ENCODE measurements at regions not wholly inside any gene's neighbourhood (a gene's known extent, or its start where the extent isn't known, plus 50 kb on each side); places are given as distances from the start of the nearest gene placed in this dataset.

DNA sequence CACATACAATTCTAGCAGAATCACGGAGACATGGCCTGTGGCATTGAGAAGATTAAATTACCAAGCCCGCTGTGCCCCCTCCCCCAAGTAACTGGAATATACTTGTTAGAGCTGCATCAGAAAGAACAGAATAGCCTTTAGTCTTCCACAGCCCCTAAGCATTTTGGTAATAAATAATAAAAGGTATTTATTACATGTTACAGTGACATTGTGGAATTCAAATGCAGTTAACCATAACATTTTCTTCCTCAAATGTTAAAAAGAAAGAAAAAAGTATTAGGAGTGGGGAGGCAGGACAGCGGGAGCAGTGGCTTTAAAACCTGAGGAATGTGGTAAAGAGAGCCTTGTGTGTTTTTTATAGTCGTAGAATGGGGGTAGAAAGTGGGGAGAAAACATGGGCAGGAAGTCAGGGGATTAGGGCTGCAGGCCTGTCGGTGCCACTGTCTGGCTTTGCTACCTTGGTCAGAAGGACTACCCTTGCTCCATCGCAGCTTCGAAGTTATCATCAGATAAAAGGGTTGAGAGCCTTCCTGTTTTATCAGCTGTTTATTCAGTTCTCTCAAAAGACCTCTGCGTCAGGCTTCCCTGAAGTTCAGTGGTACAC lies 255.9 kb downstream of the MSRB3 start:
- Histone ChIP-seq H3K9me3 (ENCODE audit: control insufficient read depth, insufficient read depth, low read length) (peaks cover 5% of the 10 kb centered on the region; the same call in 1 of the 2 replicates), H3K9ac (ENCODE audit: low read depth, low read length) (no peak overlapping the region), H3K4me1 (ENCODE audit: insufficient read depth, low read length) (peaks cover 20% of the 10 kb centered on the region), H3K36me3 (ENCODE audit: insufficient read depth, low read length) (no peaks in the 10 kb centered on the region)

DNA sequence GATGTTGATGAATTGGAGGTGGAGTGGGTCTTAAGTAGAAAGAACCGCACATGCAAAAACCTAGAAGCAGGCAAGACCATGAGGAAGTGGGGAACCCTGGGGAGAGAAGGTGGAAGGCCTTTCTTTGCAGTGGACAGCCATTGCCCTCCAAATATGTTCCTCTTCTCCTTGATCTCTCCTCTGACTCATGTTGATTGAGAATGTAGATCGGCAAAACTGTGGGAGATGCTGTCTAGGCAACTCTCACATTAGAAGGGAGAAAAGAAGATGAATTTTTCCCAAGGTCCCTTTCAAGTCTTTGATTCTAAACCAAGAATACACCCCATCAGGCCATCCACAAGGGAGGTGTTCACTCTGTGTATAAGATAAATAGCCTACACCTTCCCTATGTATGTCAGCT lies 257.5 kb downstream of the MSRB3 start:
- Histone ChIP-seq H3K9ac (ENCODE audit: low read depth, low read length) (no peak overlapping the region), H3K9me3 (ENCODE audit: control insufficient read depth, insufficient read depth, low read length) (peaks cover 13% of the 10 kb centered on the region; the same call in 1 of the 2 replicates), H3K36me3 (ENCODE audit: insufficient read depth, low read length) (no peaks in the 10 kb centered on the region), H3K4me1 (ENCODE audit: insufficient read depth, low read length) (peaks cover 20% of the 10 kb centered on the region)

DNA sequence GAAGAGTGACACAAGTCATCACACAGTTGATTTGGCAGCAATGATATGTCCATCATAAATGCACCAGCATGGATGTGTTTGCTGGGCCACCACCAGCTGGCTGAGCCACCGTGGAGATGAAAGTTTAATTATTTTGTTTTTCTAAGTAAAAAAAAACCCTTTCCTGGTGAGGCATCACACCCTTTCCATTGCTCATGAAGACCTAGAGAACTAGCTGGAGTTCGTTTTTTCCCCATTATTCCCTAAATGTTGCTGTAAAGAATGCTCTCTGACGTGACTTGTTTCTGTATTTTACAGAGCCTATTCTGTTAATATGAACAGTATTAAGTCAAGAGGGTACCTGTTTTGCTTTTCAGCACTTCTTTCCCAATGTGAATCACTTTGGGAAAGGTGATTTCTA lies 257.9 kb downstream of the MSRB3 start:
- no peak overlapping the region for H3K9ac ChIP-seq (ENCODE audit: low read depth, low read length)
- H3K9me3 ChIP-seq (ENCODE audit: control insufficient read depth, insufficient read depth, low read length): peaks cover 14% of the 10 kb centered on the region; the same call in 1 of the 2 replicates
- H3K4me1 ChIP-seq (ENCODE audit: insufficient read depth, low read length): peaks cover 20% of the 10 kb centered on the region
- no peaks in the 10 kb centered on the region for H3K36me3 ChIP-seq (ENCODE audit: insufficient read depth, low read length)

DNA sequence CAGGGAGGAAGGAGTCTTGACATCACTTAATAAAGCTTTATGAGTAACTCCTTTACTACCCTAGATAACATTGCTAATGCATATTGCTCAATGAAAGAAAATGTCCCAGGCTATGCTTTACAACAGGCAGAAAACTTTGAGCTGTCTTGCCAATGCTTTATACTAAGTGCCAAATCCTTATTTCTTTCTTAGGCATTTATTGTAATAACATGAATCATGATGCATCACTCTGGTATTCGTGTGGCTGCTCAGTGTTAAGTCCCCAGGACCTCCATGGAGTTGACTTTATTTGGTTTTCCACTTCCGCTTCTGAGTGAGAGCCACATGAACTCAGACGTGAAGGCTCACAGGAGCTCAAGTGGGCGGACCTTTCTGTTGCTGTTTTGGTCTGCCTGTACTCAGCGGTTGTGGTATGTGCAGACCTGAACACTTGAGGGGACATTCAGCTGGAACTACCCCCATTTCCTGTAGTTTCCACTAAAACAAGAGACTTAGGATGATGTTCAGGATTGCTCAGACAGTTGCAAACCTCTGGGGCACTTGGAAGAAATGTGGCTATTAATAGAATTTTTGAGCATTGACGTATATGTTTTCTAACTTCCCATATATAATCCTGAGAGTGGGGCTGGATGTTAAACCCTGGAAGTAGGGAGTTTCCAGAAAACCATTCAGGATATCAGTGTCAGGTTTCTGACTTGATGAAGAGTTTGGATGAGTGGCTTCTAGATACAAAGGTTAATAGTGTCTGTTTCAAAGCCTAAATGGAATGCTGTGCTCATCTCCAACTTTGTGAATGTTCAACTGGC lies 258.6 kb downstream of the MSRB3 start:
- peaks cover 19% of the 10 kb centered on the region for H3K4me1 ChIP-seq (ENCODE audit: insufficient read depth, low read length)
- H3K9ac ChIP-seq (ENCODE audit: low read depth, low read length): no peak overlapping the region
- H3K36me3 ChIP-seq (ENCODE audit: insufficient read depth, low read length): no peaks in the 10 kb centered on the region
- H3K9me3 ChIP-seq (ENCODE audit: control insufficient read depth, insufficient read depth, low read length): peaks cover 14% of the 10 kb centered on the region; the same call in 1 of the 2 replicates

DNA sequence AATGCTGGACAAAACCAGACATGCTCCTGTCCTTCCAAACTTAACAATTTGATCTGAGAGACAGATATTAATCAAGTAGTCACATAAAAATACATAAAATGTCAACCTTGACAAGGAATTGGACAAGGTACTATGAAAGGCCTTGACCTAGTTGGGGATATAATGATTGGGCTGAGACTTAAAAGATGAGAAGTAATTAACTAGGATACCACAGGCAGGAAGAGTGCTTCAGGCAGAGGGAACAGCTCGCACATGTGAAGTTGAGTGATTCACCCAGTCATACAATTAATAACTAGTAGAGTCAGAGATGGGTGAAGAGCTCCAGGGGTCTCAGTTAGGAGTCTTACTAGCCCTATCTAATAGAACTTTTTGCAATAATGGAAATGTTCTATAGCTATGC lies 259.5 kb downstream of the MSRB3 start:
- H3K36me3 ChIP-seq (ENCODE audit: insufficient read depth, low read length): no peaks in the 10 kb centered on the region
- peaks cover 14% of the 10 kb centered on the region; the same call in 1 of the 2 replicates for H3K9me3 ChIP-seq (ENCODE audit: control insufficient read depth, insufficient read depth, low read length)
- H3K9ac ChIP-seq (ENCODE audit: low read depth, low read length): no peak overlapping the region
- H3K4me1 ChIP-seq (ENCODE audit: insufficient read depth, low read length): peaks cover 11% of the 10 kb centered on the region

DNA sequence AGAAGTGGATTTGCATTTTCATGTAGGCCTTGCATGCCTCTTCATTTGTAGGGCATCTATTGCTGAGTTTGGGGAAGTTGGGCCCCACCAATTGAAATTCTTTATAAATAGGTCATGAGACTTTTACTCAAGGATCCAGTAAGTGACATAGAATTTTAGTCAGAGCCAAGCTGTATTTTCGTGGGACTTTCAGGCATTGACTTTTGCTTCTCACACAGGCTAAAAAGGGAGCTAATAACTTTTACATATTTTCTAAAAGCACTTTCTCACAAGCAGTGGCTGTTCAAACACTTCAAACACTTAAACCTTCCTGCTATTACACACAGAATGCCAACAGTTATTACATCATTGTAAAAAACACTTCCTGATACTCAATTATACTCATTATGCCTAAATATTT lies 260.5 kb downstream of the MSRB3 start:
- peaks cover 14% of the 10 kb centered on the region; the same call in 1 of the 2 replicates for H3K9me3 ChIP-seq (ENCODE audit: control insufficient read depth, insufficient read depth, low read length)
- 0 out of 2 replicates have a peak, but pooled peaks cover under 1% of the 10 kb centered on the region for H3K4me1 ChIP-seq (ENCODE audit: insufficient read depth, low read length)
- no peak overlapping the region for H3K9ac ChIP-seq (ENCODE audit: low read depth, low read length)
- no peaks in the 10 kb centered on the region for H3K36me3 ChIP-seq (ENCODE audit: insufficient read depth, low read length)

DNA sequence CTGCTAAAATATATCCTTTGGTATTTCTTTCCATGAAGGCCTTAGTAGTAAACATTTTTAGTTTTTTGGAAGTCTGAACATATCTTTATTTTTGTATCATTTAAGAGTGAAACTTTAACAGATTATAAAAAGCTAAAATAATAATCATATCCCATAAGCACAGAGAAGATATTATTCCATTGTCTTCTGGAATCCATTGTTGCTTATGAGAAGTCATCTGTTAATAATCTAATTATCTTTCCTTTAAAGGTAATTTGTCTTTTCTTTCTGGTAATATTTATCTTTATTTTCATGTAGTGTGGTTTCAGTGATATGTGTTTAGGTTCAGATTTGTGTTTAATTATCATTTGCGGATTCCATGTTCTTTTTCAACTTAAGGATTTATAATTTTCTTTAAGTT lies 261.7 kb downstream of the MSRB3 start:
- H3K4me1 ChIP-seq (ENCODE audit: insufficient read depth, low read length): no peaks in the 10 kb centered on the region
- no peak overlapping the region for H3K9ac ChIP-seq (ENCODE audit: low read depth, low read length)
- H3K9me3 ChIP-seq (ENCODE audit: control insufficient read depth, insufficient read depth, low read length): peaks cover 14% of the 10 kb centered on the region; the same call in 1 of the 2 replicates
- no peaks in the 10 kb centered on the region for H3K36me3 ChIP-seq (ENCODE audit: insufficient read depth, low read length)

DNA sequence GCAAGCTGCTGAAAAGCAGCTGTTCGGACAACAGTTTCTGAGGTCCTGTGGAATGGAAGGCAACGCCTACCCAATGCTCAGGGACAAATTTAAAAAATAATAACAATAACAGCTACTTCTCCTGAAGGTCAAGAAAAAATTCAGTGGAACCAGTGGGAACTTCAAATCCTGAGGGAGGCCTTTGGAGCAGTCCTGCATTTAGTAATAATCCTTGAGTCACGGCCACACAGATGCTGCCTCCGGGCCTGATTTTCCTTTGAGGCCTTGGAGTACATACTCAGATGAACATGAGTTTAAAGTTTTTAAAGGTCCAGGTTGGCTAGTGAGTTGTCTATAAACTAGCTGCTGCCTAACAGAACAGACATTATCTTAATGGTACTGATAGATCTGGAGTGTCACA lies 268.0 kb downstream of the MSRB3 start:
- H3K36me3 ChIP-seq (ENCODE audit: insufficient read depth, low read length): no peaks in the 10 kb centered on the region
- H3K9me3 ChIP-seq (ENCODE audit: control insufficient read depth, insufficient read depth, low read length): no peaks in the 10 kb centered on the region
- H3K4me1 ChIP-seq (ENCODE audit: insufficient read depth, low read length): no peaks in the 10 kb centered on the region
- H3K9ac ChIP-seq (ENCODE audit: low read depth, low read length): no peak overlapping the region

DNA sequence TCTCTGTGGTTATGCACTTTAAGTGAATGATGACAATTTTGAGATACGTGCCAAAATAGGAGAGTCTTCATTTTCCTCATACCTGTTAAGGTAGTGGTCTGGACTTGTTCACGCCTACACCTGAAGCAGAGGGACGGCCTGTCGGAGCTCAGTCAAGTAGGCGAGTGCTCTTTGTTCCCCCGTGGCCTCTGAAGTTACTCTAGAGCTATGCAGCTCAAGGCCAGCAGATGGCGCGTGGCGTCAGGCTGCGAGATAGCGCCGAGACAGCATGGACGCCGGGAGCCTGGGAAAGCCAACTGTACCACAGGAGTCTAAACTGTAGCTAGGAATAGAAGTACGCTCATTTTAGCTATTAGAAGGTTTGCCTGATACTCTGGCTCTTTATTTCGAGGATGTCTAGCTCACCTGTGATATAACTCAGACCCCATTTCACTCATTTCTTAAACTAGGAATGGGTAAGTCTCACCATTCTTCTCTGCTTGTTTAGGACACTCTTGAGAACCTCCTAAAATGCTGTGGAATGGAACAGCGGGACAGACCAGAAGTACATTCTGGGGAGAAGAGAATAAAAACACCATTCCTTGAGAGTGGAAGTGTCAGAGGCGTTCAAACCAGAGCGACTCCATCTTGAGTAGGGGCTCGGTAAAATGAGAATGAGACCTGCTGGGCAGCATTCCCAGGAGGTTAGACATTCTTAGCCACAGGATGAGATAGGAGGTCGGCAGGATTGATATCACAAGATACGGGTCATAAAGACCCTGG lies 267.4 kb upstream of the HMGA2 start:
- Histone ChIP-seq H3K36me3 (ENCODE audit: insufficient read depth, low read length) (no peaks in the 10 kb centered on the region), H3K9ac (ENCODE audit: low read depth, low read length) (no peak overlapping the region), H3K4me1 (ENCODE audit: insufficient read depth, low read length) (no peaks in the 10 kb centered on the region), H3K9me3 (ENCODE audit: control insufficient read depth, insufficient read depth, low read length) (no peaks in the 10 kb centered on the region)

DNA sequence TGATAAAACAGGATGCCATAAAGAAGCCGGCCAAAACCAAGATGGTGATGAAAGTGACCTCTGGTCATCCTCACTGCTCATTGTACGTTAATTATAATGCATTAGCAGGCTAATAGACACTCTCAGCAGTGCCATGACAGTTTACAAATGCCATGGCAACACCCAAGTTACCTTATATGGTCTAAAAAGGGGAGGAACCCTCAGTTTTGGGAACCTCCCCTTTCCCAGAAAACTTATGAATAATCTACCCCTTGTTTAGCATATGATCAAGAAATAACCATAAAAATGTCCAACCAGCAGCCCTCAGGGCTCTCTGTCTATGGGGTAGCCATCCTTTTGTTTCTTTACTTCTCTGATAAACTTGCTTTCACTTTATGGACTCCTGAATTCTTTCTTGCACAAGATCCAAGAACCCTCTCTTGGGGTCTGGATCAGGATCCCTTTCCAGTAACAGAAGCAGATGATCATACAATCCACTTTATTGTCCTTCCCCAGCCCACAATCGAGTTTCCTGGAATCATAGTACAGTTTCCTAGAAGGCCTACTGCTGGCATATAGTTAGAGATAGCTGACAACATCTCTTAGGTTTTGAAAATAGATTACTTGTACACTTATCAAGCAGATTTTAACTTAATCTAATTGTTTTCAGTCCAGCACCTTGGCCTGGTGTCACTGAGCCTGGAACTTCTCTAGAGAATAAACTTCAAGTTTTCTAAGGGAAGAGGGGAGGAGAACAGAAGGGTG lies 266.7 kb upstream of the HMGA2 start:
- Histone ChIP-seq H3K9ac (ENCODE audit: low read depth, low read length) (no peak overlapping the region), H3K4me1 (ENCODE audit: insufficient read depth, low read length) (no peaks in the 10 kb centered on the region), H3K9me3 (ENCODE audit: control insufficient read depth, insufficient read depth, low read length) (no peaks in the 10 kb centered on the region), H3K36me3 (ENCODE audit: insufficient read depth, low read length) (no peaks in the 10 kb centered on the region)

DNA sequence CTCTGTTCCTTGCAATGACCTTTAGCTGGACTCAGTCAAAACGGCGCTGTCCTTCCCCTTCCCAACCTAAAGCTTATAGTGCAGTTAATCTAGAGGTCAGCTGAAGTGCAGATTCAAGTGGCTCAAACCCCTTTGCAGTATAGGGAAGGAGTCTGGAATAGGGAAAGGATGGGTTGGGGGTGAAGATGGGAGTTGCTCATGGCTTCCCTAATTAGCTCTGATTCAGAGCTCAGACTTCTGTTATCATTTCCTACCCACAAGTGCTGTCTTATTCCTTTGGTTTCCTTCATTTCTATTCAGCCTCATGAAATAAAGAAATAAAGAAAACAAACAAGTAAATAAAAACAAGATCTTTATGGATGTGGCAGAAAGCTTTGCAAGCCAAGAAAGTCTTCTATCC lies 264.0 kb upstream of the HMGA2 start:
- H3K9ac ChIP-seq (ENCODE audit: low read depth, low read length): no peak overlapping the region
- peaks cover 4% of the 10 kb centered on the region; the same call in 1 of the 2 replicates for H3K4me1 ChIP-seq (ENCODE audit: insufficient read depth, low read length)
- H3K36me3 ChIP-seq (ENCODE audit: insufficient read depth, low read length): no peaks in the 10 kb centered on the region
- H3K9me3 ChIP-seq (ENCODE audit: control insufficient read depth, insufficient read depth, low read length): no peaks in the 10 kb centered on the region

DNA sequence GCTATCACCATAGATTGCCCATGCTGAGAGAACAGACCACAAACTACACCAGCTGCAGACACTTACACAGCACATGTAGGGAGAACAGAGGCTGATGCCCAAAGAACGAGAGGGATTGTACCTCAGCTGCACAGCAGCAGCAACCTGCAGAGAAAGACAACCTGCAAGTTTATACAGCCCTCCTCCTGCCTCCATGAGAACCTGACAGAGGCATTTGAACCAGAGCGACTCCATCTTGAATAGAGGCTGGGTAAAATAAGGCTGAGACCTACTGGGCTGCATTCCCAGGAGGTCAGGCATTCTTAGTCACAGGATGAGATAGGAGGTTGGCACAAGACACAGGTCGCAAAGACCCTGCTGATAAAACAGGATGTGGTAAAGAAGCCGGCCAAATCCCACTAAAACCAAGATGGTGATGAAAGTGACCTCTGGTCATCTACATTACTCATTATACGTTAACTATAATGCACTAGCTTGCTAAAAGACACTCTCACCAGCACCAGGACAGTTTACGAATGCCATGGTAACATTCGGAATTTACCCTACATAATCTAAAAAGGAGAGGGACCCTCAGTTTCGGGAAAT lies 262.4 kb upstream of the HMGA2 start:
- Histone ChIP-seq H3K9ac (ENCODE audit: low read depth, low read length) (no peak overlapping the region), H3K4me1 (ENCODE audit: insufficient read depth, low read length) (peaks cover 15% of the 10 kb centered on the region), H3K36me3 (ENCODE audit: insufficient read depth, low read length) (no peaks in the 10 kb centered on the region), H3K9me3 (ENCODE audit: control insufficient read depth, insufficient read depth, low read length) (no peaks in the 10 kb centered on the region)

DNA sequence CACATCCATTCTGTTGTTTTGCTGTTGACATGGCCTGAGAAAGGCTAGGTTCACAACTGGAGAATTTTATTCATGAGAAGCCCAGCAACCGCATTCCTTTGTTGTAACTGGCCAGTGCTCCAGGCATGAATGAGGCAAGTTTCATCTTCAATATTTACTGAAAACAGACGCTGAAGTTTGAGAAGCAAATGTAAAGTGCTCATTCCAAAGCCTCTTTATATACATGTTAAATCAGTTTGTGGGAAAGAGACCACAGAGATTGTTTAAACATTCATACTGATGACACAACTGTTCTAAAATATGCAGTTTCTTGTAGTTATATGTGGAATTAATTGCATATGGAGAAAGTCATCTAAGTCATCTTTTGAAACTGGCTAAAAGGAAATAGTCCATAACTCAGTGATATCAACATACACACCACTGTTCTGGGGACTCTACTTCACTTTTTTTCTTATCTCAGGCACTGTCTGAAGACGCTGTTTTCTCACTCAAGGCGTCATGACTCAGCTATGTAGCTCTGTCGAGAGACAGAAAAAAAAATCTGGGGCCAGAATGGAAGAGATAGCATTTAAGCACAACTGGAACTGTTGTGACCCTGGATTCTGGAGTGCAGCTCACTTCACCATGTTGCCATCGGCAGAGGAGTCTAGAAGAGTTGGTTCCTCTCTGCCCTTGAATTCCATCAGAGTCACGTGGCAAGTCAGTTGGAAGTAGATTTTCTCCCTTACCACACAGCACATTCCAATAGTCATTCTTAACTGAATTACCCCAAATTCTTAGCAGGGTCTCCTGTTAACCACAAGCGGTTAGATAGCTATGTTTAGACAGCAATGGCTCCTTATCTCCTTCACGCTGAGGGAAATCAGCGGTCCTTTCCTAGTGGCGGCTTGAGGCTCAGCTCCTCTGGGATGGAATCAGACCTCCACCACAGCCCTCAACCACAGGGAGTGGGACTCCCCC lies 258.4 kb upstream of the HMGA2 start:
- Histone ChIP-seq H3K36me3 (ENCODE audit: insufficient read depth, low read length) (no peaks in the 10 kb centered on the region), H3K9me3 (ENCODE audit: control insufficient read depth, insufficient read depth, low read length) (no peaks in the 10 kb centered on the region), H3K9ac (ENCODE audit: low read depth, low read length) (no peak overlapping the region; the same call in 1 of the 2 replicates), H3K4me1 (ENCODE audit: insufficient read depth, low read length) (peaks cover 15% of the 10 kb centered on the region)

Measured in ES-I3 (cell line).